SH-SY5Y (cell line): ENCODE measurements at regions not wholly inside any gene's neighbourhood (a gene's known extent, or its start where the extent isn't known, plus 50 kb on each side); places are given as distances from the start of the nearest gene placed in this dataset.

ENCODE experiments used
- GATA2 ChIP-seq: IDR thresholded peaks from 2 replicates; pipeline ENCODE4 v1.6.1; 2011; ENCODE audit warnings: mild to moderate bottlenecking, low read depth, low read length
- GATA3 ChIP-seq: IDR thresholded peaks from 2 replicates; pipeline ENCODE4 v1.6.1; 2011; ENCODE audit warnings: low read depth, mild to moderate bottlenecking, low read length, moderate library complexity

DNA sequence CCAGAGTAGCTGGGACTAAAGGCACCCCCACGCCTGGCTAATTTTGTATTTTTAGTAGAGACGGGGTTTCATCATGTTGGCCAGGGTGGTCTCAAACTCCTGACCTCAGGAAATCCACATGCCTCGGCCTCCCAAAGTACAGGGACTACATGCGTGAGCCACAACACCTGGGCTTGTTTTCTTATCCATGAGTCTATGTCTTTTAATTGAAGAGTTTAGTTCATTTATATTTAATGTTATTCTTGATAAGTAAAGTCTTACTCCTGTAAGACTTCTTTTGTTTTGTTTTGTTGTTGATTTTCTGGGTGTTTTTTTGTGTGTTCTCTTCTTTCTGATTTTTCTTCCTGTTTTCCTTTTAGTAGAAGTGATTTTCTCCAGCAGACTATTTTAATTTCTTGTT lies 621.0 kb downstream of the LTN1 start:
- TF ChIP-seq GATA3, result no peak
- no peak for TF ChIP-seq GATA2
